Adrenal gland (tissue), 9 donors: ENCODE measurements at regions not wholly inside any gene's neighbourhood (a gene's known extent, or its start where the extent isn't known, plus 50 kb on each side); places are given as distances from the start of the nearest gene placed in this dataset.

ENCODE experiments used
- DNase-seq, 7 donors: peaks; one replicate each; pipeline ENCODE4 v3.0.0-alpha.2; 2019 to 2020
- H3K27ac ChIP-seq, 5 donors: fragments of 200-600 bp; sonication (generic) in 4 of 5; 1 replicate in 3 of 5; 2 replicates in 2 of 5; pipeline versions ENCODE4 v1.5.1 to v1.8.0; 2016 to 2020; ENCODE audit warnings: mild to moderate bottlenecking in 1 of 5
- H3K27me3 ChIP-seq: fragments of 200-600 bp; 2 replicates; pipeline ENCODE4 v1.8.0; 2021
- H3K36me3 ChIP-seq, 2 donors: fragments of 200-600 bp; replicated peaks in 1 of 2; 1 replicate in 1 of 2; 2 replicates in 1 of 2; pipeline versions ENCODE4 v1.5.1 to v1.8.0; 2018 to 2022
- H3K4me1 ChIP-seq, 2 donors: fragments of 200-600 bp; replicated peaks in 1 of 2; 1 replicate in 1 of 2; 2 replicates in 1 of 2; pipeline versions ENCODE4 v1.5.1 to v1.8.0; 2018 to 2021
- H3K4me3 ChIP-seq, 4 donors: fragments of 200-600 bp; sonication (generic) in 3 of 4; one replicate each; pipeline ENCODE4 v1.5.1; 2016 to 2018
- H3K9me3 ChIP-seq, 3 donors: fragments of 200-600 bp; sonication (generic) in 1 of 3; replicated peaks in 1 of 3; 1 replicate in 2 of 3; 2 replicates in 1 of 3; pipeline versions ENCODE4 v1.5.1 to v1.8.0; 2016 to 2021
- CTCF ChIP-seq, 6 experiments: fragments of 450-650 bp in 4 of 6; fragments of 200-600 bp in 2 of 6; sonication (generic) in 1 of 6; IDR thresholded peaks; 1 replicate in 5 of 6; 2 replicates in 1 of 6; pipeline versions ENCODE4 v1.5.1 to v1.8.0; 2016 to 2021; ENCODE audit warnings: antibody characterized with exemption in 6 of 6, mild to moderate bottlenecking in 2 of 6, moderate library complexity in 1 of 6
- POLR2A ChIP-seq, 2 donors: fragments of 450-650 bp; IDR thresholded peaks; one replicate each; pipeline ENCODE4 v1.6.1; 2017; ENCODE audit warnings: antibody characterized with exemption in 2 of 2, mild to moderate bottlenecking in 2 of 2, moderate library complexity in 1 of 2
- WGBS, 4 donors: extraction: QIAGEN DNeasy Blood & Tissue Kit in 2 of 4; methylation state at CpG; one replicate each; pipeline versions ENCODE4 v1.1.5 to v1.1.7; 2013 to 2017; 5-methylcytosine and 5-hydroxymethylcytosine counted together
- intact Hi-C, 2 donors: fragments of 100-400 bp; cut with DNase I; formaldehyde crosslinking; loops; one replicate each; pipeline versions ENCODE4 v1.14.1 to v1.15.0; 2022 to 2023
- donor health status: healthy with polysubstance abuse.
- donor health status: Bipolar disorder and iron deficiency.
- donor health status: DM: yes; HTN: yes; CAD: no.
- donor health status: DM: no; HTN: no; CAD: no.
- donor health status: DM: no; HTN: no; CAD: no.

GRCh38 chr13:40444241-40444640, 222.2 kb downstream of the FOXO1 start:
- no peak for TF ChIP-seq CTCF (IDR thresholded peaks at IDR 0.05)
- TF ChIP-seq POLR2A (IDR thresholded peaks at IDR 0.05): no peak
- Histone ChIP-seq H3K9me3 (no peaks in the 10 kb centered on the region), H3K36me3 (no peaks in the 10 kb centered on the region), H3K27ac (no peak overlapping the region), H3K4me1 (peaks cover 12 to 22% of the 10 kb centered on the region in 2 donors), H3K4me3 (no peak overlapping the region), H3K27me3 (no peaks in the 10 kb centered on the region)
- no peak for DNase-seq
- WGBS, 4 donors: 29 to 47% (median 36%) methylated on average over 3 of the region's 3 CpGs
- intact Hi-C loops: loop anchor here in 1 of 2 donors (10.0 kb wide), 1 partner anchor 269 kb away; no protein-coding TSS in a partner anchor

DNA sequence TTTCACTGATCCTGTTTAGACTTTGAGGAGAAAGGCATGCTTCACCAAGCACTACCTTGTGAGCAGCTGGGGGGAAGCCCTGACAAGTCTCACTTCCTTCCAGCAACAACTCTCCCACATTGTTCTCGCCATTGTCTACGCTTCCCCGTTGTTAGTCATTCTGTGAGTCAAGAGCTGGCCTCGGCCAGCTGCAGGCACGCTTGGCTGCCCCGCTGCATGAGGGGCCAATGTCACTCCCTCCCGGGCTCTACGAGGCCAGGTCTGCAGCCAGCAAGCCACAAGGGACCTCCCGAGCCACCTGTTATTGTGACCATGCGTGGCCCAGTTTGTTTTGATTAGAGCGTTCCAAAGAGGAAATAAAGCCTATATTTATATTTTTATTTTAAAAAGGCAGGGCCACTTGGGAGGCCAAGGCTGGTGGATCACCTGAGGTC, 220.9 kb downstream of the FOXO1 start:
- no peaks in the 10 kb centered on the region for H3K9me3 ChIP-seq
- DNase-seq: peak; percentile 27 to 64 (median 33)
- intact Hi-C loops: loop anchor here in 1 of 2 donors (10.0 kb wide), 1 partner anchor 271 kb away; no protein-coding TSS in a partner anchor
- H3K4me1 ChIP-seq: peaks cover 4 to 9% of the 10 kb centered on the region in 2 donors
- TF ChIP-seq POLR2A (IDR thresholded peaks at IDR 0.05) (no peak), CTCF (IDR thresholded peaks at IDR 0.05) (no peak)
- 73 to 84% (median 78%) methylated on average over 11 of the region's 11 CpGs for WGBS, 4 donors
- no peaks in the 10 kb centered on the region for H3K27me3 ChIP-seq
- H3K4me3 ChIP-seq: no peak overlapping the region
- no peaks in the 10 kb centered on the region for H3K36me3 ChIP-seq
- H3K27ac ChIP-seq: no peak overlapping the region

DNA sequence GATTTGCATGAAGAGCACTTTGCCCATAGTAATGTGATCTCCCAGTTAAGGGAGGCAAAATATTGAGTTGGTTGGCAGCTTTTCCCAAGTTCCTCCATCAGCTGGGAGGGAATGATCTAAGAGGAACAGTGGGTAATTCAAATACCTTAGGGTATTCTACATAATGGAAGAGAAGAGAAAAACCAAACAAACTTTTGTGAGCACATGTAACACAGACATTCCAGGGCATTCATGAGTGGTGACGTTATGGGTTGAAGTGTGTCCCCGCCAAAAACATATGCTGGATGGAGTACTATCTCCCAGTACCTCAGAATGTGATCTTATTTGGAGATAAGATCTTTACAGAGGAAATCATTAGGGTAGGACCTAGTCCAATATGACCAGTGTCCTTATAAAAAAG, 220.1 kb downstream of the FOXO1 start:
- no peaks in the 10 kb centered on the region for H3K9me3 ChIP-seq
- no peak for DNase-seq
- no peak overlapping the region for H3K27ac ChIP-seq
- H3K36me3 ChIP-seq: no peaks in the 10 kb centered on the region
- peaks cover 3 to 4% of the 10 kb centered on the region in 2 donors for H3K4me1 ChIP-seq
- TF ChIP-seq CTCF (IDR thresholded peaks at IDR 0.05) (no peak), POLR2A (IDR thresholded peaks at IDR 0.05) (no peak)
- intact Hi-C loops: loop anchor here in 1 of 2 donors (10.0 kb wide), 1 partner anchor 272 kb away; no protein-coding TSS in a partner anchor
- no peaks in the 10 kb centered on the region for H3K27me3 ChIP-seq
- WGBS, 4 donors: 65 to 95% (median 88%) methylated on average over 2 of the region's 2 CpGs
- no peak overlapping the region for H3K4me3 ChIP-seq

DNA sequence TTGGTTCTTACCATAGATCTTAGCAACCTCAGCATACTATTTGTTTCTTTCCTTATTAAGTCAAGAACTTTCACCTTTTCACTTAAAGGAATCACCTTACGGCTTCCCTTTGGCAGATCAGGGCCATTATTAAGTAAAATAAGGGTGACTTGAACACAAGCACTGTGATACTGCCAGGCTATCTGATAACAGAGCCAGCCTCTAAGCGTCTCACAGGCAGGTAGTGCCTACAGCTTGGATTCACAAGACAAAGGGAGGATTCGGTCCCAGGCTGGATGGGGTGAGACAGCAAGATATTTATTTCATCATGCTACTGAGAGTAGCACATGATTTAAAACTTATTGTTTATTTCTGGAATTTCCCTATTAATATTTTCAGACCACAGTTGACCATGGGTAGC, 218.6 kb downstream of the FOXO1 start:
- 62 to 85% (median 82%) methylated on average over 3 of the region's 3 CpGs for WGBS, 4 donors
- DNase-seq: no peak
- TF ChIP-seq CTCF (IDR thresholded peaks at IDR 0.05) (no peak), POLR2A (IDR thresholded peaks at IDR 0.05) (no peak)
- Histone ChIP-seq H3K36me3 (no peaks in the 10 kb centered on the region), H3K27me3 (no peaks in the 10 kb centered on the region), H3K9me3 (no peaks in the 10 kb centered on the region), H3K4me3 (no peak overlapping the region), H3K27ac (no peak overlapping the region), H3K4me1 (no peaks in the 10 kb centered on the region)
- intact Hi-C loops: loop anchor here in 1 of 2 donors (10.0 kb wide), 1 partner anchor 273 kb away; no protein-coding TSS in a partner anchor
